Natural killer cell (primary cell): ENCODE measurements at regions not wholly inside any gene's neighbourhood (a gene's known extent, or its start where the extent isn't known, plus 50 kb on each side); places are given as distances from the start of the nearest gene placed in this dataset.

Experiments used
- ATAC-seq, 3 donors: fragments of 150-1000 bp in 2 of 3; fragments of 200-7000 bp in 1 of 3; cut with Tn5 transposase; 1 replicate in 1 of 3; 2 replicates in 2 of 3; pipeline ENCODE4 v1.10.0; 2021; ENCODE audit warnings: mild to moderate bottlenecking in 2 of 3, moderate library complexity in 2 of 3
- DNase-seq, 2 donors: peaks; one replicate each; pipeline versions ENCODE4 v3.0.0 to v3.0.0-alpha.2; 2013 to 2021; ENCODE audit warnings: mixed read lengths in 1 of 2
- H3K27ac ChIP-seq: one replicate; pipeline ENCODE4 v1.5.1; 2013; ENCODE audit warnings: mild to moderate bottlenecking, low read length
- H3K27me3 ChIP-seq: one replicate; pipeline ENCODE4 v1.6.1; 2013; ENCODE audit warnings: low read length; ENCODE audit not compliant: control insufficient read depth, insufficient read depth
- H3K36me3 ChIP-seq: one replicate; pipeline ENCODE4 v1.6.1; 2013; ENCODE audit warnings: low read length; ENCODE audit not compliant: control insufficient read depth, insufficient read depth
- H3K4me1 ChIP-seq: one replicate; pipeline ENCODE4 v1.6.1; 2013; ENCODE audit warnings: low read length; ENCODE audit not compliant: control insufficient read depth, insufficient read depth
- H3K4me3 ChIP-seq: one replicate; pipeline ENCODE4 v1.5.1; 2013; ENCODE audit warnings: low read length
- H3K9me3 ChIP-seq: one replicate; pipeline ENCODE4 v1.6.1; 2013; ENCODE audit warnings: low read length; ENCODE audit not compliant: control insufficient read depth, insufficient read depth
- H3K27ac Mint-ChIP-seq, 2 donors: one replicate each; pipeline ENCODE4 v1.8.0; 2022; ENCODE audit warnings: mild to moderate bottlenecking in 2 of 2, mixed read lengths in 2 of 2, moderate library complexity in 1 of 2
- H3K27me3 Mint-ChIP-seq, 2 donors: one replicate each; pipeline ENCODE4 v1.8.0; 2022; ENCODE audit warnings: low read depth in 2 of 2, mixed read lengths in 2 of 2
- H3K36me3 Mint-ChIP-seq: one replicate; pipeline ENCODE4 v1.8.0; 2022; ENCODE audit warnings: mixed read lengths
- H3K4me1 Mint-ChIP-seq, 2 donors: one replicate each; pipeline ENCODE4 v1.8.0; 2022; ENCODE audit warnings: mixed read lengths in 2 of 2
- H3K4me3 Mint-ChIP-seq: one replicate; pipeline ENCODE4 v1.8.0; 2022; ENCODE audit warnings: mild to moderate bottlenecking, moderate library complexity, mixed read lengths
- H3K9me3 Mint-ChIP-seq, 2 donors: one replicate each; pipeline ENCODE4 v1.8.0; 2022; ENCODE audit warnings: mixed read lengths in 2 of 2
- WGBS: methylation state at CpG from one replicate; pipeline ENCODE4 v1.1.7; 2013; ENCODE audit warnings: missing lambda C conversion rate; ENCODE audit not compliant: insufficient coverage; 5-methylcytosine and 5-hydroxymethylcytosine counted together
- intact Hi-C: fragments of 100-400 bp; cut with micrococcal nuclease; formaldehyde crosslinking; loops from one replicate; pipeline ENCODE4 v1.14.2; 2022
- TF ChIP-seq, protein P1 (sequence below): fragments of 200-600 bp; IDR thresholded peaks from one replicate; pipeline ENCODE4 v1.8.0; 2022; ENCODE audit warnings: antibody characterized with exemption

DNA sequence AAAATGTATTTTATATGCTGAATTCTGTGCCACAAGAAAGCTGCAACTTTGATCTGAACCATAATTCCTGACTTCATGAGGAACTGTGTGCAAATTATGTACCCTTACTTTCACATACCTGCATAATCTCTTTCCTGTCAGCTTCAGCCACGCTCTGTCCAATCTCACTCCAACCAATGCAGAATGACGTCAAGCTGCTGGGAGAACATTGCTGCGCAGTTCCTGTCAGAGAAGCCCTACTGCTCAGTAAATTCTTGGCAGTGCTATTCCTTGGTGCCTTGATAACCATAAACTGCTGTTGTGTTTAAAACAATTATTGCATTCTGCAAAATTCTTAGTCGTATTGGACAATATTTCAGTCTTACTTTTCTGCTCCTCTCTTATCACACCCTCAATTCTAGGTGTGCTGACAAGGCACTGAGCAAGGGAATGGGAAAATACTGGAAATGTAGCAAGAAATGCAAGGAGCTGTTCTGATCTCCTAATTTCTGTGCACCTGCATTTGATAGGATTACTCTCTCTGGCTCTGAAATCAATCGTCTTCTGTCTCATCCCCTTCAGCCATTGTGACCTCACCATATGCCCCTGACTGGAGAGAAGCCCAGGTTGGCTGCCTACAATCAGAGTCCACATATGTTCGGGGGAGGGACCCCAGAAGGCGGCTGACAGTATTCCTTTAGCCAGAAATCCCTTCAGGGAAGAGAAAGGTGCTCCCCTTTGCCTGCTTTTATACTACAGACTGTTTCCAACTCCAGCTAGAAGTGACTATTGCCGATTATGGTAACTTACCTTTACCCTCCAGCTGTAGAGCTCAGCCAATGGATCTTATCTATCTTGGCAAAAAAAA is 274.9 kb upstream of the NOVA1 start:
- Mint-ChIP-seq H3K27ac (no peak overlapping the region), H3K36me3 (no peaks in the 10 kb centered on the region), H3K4me3 (no peak overlapping the region), H3K27me3 (no peaks in the 10 kb centered on the region), H3K4me1 (no peaks in the 10 kb centered on the region), H3K9me3 (peaks cover 6 to 13% of the 10 kb centered on the region in 2 donors)
- H3K36me3 ChIP-seq: no peaks in the 10 kb centered on the region
- TF ChIP-seq, protein P1, sequence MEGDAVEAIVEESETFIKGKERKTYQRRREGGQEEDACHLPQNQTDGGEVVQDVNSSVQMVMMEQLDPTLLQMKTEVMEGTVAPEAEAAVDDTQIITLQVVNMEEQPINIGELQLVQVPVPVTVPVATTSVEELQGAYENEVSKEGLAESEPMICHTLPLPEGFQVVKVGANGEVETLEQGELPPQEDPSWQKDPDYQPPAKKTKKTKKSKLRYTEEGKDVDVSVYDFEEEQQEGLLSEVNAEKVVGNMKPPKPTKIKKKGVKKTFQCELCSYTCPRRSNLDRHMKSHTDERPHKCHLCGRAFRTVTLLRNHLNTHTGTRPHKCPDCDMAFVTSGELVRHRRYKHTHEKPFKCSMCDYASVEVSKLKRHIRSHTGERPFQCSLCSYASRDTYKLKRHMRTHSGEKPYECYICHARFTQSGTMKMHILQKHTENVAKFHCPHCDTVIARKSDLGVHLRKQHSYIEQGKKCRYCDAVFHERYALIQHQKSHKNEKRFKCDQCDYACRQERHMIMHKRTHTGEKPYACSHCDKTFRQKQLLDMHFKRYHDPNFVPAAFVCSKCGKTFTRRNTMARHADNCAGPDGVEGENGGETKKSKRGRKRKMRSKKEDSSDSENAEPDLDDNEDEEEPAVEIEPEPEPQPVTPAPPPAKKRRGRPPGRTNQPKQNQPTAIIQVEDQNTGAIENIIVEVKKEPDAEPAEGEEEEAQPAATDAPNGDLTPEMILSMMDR: no peak
- no peak overlapping the region for H3K4me3 ChIP-seq
- intact Hi-C loops: no loop called here
- ATAC-seq: no peak
- H3K9me3 ChIP-seq: no peaks in the 10 kb centered on the region
- H3K27me3 ChIP-seq: no peaks in the 10 kb centered on the region
- no peaks in the 10 kb centered on the region for H3K4me1 ChIP-seq
- H3K27ac ChIP-seq: no peak overlapping the region
- 71% methylated on average over 7 of the region's 8 CpGs for WGBS
- no peak for DNase-seq

GRCh38 chr14:26873362-26873960 is 275.6 kb upstream of the NOVA1 start:
- Mint-ChIP-seq H3K36me3 (no peaks in the 10 kb centered on the region), H3K27ac (no peak overlapping the region), H3K4me3 (no peak overlapping the region), H3K9me3 (peaks cover 6 to 13% of the 10 kb centered on the region in 2 donors), H3K4me1 (no peaks in the 10 kb centered on the region), H3K27me3 (no peaks in the 10 kb centered on the region)
- Histone ChIP-seq H3K4me3 (no peak overlapping the region), H3K4me1 (no peaks in the 10 kb centered on the region), H3K27me3 (no peaks in the 10 kb centered on the region), H3K36me3 (no peaks in the 10 kb centered on the region), H3K27ac (no peak overlapping the region), H3K9me3 (no peaks in the 10 kb centered on the region)
- intact Hi-C loops: no loop called here
- TF ChIP-seq, protein P1: no peak
- DNase-seq (no peak), ATAC-seq (no peak)
- WGBS: 89% methylated on average over 4 of the region's 4 CpGs

GRCh38 chr14:26887847-26888246 is 290.0 kb upstream of the NOVA1 start:
- Mint-ChIP-seq H3K27ac (no peak overlapping the region), H3K4me1 (no peaks in the 10 kb centered on the region), H3K4me3 (no peak overlapping the region), H3K36me3 (peaks cover 9% of the 10 kb centered on the region), H3K27me3 (no peaks in the 10 kb centered on the region), H3K9me3 (peaks cover 17 to 25% of the 10 kb centered on the region in 2 donors)
- DNase-seq: no peak
- H3K27me3 ChIP-seq: no peaks in the 10 kb centered on the region
- WGBS: 81% methylated on average over 1 of the region's 1 CpG
- no peak overlapping the region for H3K4me3 ChIP-seq
- no peak overlapping the region for H3K27ac ChIP-seq
- no peak for ATAC-seq
- intact Hi-C loops: no loop called here
- TF ChIP-seq, protein P1: no peak
- no peaks in the 10 kb centered on the region for H3K4me1 ChIP-seq
- H3K9me3 ChIP-seq: peaks cover 10% of the 10 kb centered on the region
- no peaks in the 10 kb centered on the region for H3K36me3 ChIP-seq
